GM12878 (cell line): ENCODE measurements at regions not wholly inside any gene's neighbourhood (a gene's known extent, or its start where the extent isn't known, plus 50 kb on each side); places are given as distances from the start of the nearest gene placed in this dataset.
A peak's percentile ranks its signal among the peaks of the same experiment; 100 is the strongest.

ENCODE experiments used
- BRCA1 ChIP-seq: IDR thresholded peaks from 2 replicates; pipeline ENCODE4 v1.6.1; 2011; ENCODE audit warnings: low read depth, low read length, improper control_type of control experiment
- KLF5 ChIP-seq: fragments of 450-650 bp; IDR thresholded peaks from 2 replicates; pipeline ENCODE4 v1.6.1; 2014; ENCODE audit warnings: mild to moderate bottlenecking; ENCODE audit not compliant: partially characterized antibody
- LARP7 ChIP-seq: fragments of 450-650 bp; IDR thresholded peaks from 2 replicates; pipeline ENCODE4 v1.6.1; 2017; ENCODE audit warnings: mild to moderate bottlenecking
- NR2C2 ChIP-seq: IDR thresholded peaks from 2 replicates; pipeline ENCODE4 v1.6.1; 2011; ENCODE audit warnings: borderline replicate concordance, low read depth; ENCODE audit not compliant: control insufficient read depth, insufficient read length
- NR2F1 ChIP-seq: fragments of 450-650 bp; conservative IDR thresholded peaks from 2 replicates; pipeline ENCODE4 v1.6.1; 2017; ENCODE audit warnings: mild to moderate bottlenecking
- POU2F2 ChIP-seq: IDR thresholded peaks from 3 replicates; pipeline ENCODE4 v1.6.1; 2011; ENCODE audit warnings: low read depth, mild to moderate bottlenecking, low read length, borderline replicate concordance
- RFX5 ChIP-seq: IDR thresholded peaks from 2 replicates; pipeline ENCODE4 v1.6.1; 2011; ENCODE audit warnings: low read depth, low read length, improper control_type of control experiment
- SMAD1 ChIP-seq: fragments of 450-650 bp; IDR thresholded peaks from 2 replicates; pipeline ENCODE4 v1.6.1; 2018; ENCODE audit warnings: mild to moderate bottlenecking, low read depth; ENCODE audit not compliant: partially characterized antibody
- SMAD5 ChIP-seq: IDR thresholded peaks from 2 replicates; pipeline ENCODE4 v1.6.1; 2016; ENCODE audit warnings: antibody characterized with exemption, low read depth
- TCF3 ChIP-seq: IDR thresholded peaks from 2 replicates; pipeline ENCODE4 v1.6.1; 2012; ENCODE audit warnings: low read depth, mild to moderate bottlenecking, low read length, borderline replicate concordance; ENCODE audit not compliant: insufficient read depth
- YBX1 ChIP-seq: fragments of 450-650 bp; IDR thresholded peaks from 2 replicates; pipeline ENCODE4 v1.6.1; 2016; ENCODE audit warnings: antibody characterized with exemption
- ZNF207 ChIP-seq: fragments of 450-650 bp; IDR thresholded peaks from 2 replicates; pipeline ENCODE4 v1.6.1; 2014; ENCODE audit warnings: antibody characterized with exemption, mild to moderate bottlenecking, borderline replicate concordance
- TF ChIP-seq, protein P1 (sequence below): fragments of 450-650 bp; IDR thresholded peaks from 2 replicates; pipeline ENCODE4 v1.6.1; 2017; ENCODE audit warnings: borderline replicate concordance
- TF ChIP-seq, protein P2 (sequence below): fragments of 450-650 bp; IDR thresholded peaks from 2 replicates; pipeline ENCODE4 v1.6.1; 2017; ENCODE audit warnings: antibody characterized with exemption, mild to moderate bottlenecking, moderate library complexity
- TF ChIP-seq, protein P3 (sequence below): IDR thresholded peaks from 2 replicates; pipeline ENCODE4 v1.6.1; 2011; ENCODE audit warnings: borderline replicate concordance, low read depth, mild to moderate bottlenecking, moderate library complexity, low read length; ENCODE audit not compliant: insufficient read depth, poor library complexity, severe bottlenecking
- TF ChIP-seq, protein P4 (sequence below): IDR thresholded peaks from 2 replicates; pipeline ENCODE4 v1.6.1; 2012; ENCODE audit warnings: low read depth, low read length, improper control_type of control experiment
- TF ChIP-seq, protein P5 (sequence below): IDR thresholded peaks from 2 replicates; pipeline ENCODE4 v1.6.1; 2012; ENCODE audit warnings: mild to moderate bottlenecking, low read depth, low read length

DNA sequence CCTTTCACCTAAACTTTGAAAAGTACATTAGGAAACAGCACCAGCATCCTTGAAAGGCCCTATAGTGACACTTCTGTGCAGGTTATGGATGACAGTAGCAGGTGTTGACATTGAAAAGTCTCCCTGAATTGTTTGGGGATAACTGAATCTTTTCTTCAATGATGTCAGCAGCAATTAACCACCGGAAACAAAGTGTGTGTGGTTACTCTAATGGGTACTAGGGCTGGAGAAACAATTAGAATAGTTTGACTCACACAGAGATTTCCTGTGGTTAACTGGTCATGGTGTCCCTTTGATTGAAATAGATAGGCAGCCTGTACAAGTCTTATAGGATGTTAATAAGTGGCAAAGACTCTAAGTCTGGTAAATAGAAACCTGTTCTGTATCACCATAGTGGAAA lies 189.1 kb downstream of the TBX18 start (continued):
- TF ChIP-seq, protein P1, sequence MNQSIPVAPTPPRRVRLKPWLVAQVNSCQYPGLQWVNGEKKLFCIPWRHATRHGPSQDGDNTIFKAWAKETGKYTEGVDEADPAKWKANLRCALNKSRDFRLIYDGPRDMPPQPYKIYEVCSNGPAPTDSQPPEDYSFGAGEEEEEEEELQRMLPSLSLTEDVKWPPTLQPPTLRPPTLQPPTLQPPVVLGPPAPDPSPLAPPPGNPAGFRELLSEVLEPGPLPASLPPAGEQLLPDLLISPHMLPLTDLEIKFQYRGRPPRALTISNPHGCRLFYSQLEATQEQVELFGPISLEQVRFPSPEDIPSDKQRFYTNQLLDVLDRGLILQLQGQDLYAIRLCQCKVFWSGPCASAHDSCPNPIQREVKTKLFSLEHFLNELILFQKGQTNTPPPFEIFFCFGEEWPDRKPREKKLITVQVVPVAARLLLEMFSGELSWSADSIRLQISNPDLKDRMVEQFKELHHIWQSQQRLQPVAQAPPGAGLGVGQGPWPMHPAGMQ = no peak; the same call in 1 of the 2 replicates
- TF ChIP-seq, protein P2, sequence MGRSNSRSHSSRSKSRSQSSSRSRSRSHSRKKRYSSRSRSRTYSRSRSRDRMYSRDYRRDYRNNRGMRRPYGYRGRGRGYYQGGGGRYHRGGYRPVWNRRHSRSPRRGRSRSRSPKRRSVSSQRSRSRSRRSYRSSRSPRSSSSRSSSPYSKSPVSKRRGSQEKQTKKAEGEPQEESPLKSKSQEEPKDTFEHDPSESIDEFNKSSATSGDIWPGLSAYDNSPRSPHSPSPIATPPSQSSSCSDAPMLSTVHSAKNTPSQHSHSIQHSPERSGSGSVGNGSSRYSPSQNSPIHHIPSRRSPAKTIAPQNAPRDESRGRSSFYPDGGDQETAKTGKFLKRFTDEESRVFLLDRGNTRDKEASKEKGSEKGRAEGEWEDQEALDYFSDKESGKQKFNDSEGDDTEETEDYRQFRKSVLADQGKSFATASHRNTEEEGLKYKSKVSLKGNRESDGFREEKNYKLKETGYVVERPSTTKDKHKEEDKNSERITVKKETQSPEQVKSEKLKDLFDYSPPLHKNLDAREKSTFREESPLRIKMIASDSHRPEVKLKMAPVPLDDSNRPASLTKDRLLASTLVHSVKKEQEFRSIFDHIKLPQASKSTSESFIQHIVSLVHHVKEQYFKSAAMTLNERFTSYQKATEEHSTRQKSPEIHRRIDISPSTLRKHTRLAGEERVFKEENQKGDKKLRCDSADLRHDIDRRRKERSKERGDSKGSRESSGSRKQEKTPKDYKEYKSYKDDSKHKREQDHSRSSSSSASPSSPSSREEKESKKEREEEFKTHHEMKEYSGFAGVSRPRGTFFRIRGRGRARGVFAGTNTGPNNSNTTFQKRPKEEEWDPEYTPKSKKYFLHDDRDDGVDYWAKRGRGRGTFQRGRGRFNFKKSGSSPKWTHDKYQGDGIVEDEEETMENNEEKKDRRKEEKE = no peak
- TF ChIP-seq YBX1 = no peak
- peak; percentile 93 for TF ChIP-seq NR2F1
- TF ChIP-seq ZNF207 = no peak; the same call in 1 of the 2 replicates
- peak; percentile 67 for TF ChIP-seq SMAD1
- TF ChIP-seq BRCA1 = no peak
- TF ChIP-seq TCF3 = no peak
- no peak for TF ChIP-seq SMAD5
- TF ChIP-seq LARP7 = no peak
- TF ChIP-seq, protein P3, sequence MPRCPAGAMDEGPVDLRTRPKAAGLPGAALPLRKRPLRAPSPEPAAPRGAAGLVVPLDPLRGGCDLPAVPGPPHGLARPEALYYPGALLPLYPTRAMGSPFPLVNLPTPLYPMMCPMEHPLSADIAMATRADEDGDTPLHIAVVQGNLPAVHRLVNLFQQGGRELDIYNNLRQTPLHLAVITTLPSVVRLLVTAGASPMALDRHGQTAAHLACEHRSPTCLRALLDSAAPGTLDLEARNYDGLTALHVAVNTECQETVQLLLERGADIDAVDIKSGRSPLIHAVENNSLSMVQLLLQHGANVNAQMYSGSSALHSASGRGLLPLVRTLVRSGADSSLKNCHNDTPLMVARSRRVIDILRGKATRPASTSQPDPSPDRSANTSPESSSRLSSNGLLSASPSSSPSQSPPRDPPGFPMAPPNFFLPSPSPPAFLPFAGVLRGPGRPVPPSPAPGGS = no peak
- peak; percentile 71; the same call in 1 of the 3 replicates for TF ChIP-seq POU2F2
- TF ChIP-seq KLF5 = no peak
- TF ChIP-seq, protein P4, sequence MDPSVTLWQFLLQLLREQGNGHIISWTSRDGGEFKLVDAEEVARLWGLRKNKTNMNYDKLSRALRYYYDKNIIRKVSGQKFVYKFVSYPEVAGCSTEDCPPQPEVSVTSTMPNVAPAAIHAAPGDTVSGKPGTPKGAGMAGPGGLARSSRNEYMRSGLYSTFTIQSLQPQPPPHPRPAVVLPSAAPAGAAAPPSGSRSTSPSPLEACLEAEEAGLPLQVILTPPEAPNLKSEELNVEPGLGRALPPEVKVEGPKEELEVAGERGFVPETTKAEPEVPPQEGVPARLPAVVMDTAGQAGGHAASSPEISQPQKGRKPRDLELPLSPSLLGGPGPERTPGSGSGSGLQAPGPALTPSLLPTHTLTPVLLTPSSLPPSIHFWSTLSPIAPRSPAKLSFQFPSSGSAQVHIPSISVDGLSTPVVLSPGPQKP = no peak; the same call in 1 of the 2 replicates
- TF ChIP-seq NR2C2 = no peak
- TF ChIP-seq RFX5 = no peak
- TF ChIP-seq, protein P5, sequence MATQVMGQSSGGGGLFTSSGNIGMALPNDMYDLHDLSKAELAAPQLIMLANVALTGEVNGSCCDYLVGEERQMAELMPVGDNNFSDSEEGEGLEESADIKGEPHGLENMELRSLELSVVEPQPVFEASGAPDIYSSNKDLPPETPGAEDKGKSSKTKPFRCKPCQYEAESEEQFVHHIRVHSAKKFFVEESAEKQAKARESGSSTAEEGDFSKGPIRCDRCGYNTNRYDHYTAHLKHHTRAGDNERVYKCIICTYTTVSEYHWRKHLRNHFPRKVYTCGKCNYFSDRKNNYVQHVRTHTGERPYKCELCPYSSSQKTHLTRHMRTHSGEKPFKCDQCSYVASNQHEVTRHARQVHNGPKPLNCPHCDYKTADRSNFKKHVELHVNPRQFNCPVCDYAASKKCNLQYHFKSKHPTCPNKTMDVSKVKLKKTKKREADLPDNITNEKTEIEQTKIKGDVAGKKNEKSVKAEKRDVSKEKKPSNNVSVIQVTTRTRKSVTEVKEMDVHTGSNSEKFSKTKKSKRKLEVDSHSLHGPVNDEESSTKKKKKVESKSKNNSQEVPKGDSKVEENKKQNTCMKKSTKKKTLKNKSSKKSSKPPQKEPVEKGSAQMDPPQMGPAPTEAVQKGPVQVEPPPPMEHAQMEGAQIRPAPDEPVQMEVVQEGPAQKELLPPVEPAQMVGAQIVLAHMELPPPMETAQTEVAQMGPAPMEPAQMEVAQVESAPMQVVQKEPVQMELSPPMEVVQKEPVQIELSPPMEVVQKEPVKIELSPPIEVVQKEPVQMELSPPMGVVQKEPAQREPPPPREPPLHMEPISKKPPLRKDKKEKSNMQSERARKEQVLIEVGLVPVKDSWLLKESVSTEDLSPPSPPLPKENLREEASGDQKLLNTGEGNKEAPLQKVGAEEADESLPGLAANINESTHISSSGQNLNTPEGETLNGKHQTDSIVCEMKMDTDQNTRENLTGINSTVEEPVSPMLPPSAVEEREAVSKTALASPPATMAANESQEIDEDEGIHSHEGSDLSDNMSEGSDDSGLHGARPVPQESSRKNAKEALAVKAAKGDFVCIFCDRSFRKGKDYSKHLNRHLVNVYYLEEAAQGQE = no peak
